SU-DHL-6 (cell line): ENCODE measurements at regions not wholly inside any gene's neighbourhood (a gene's known extent, or its start where the extent isn't known, plus 50 kb on each side); places are given as distances from the start of the nearest gene placed in this dataset.

Source experiments
- EZH2phosphoT487 ChIP-seq: fragments of 200-600 bp; sonication (generic), shearing (Covaris generic); conservative IDR thresholded peaks from 2 replicates; pipeline ENCODE4 v1.6.1; 2018; ENCODE audit warnings: mild to moderate bottlenecking, antibody characterized with exemption, low read length, moderate library complexity, mixed read lengths
- TF ChIP-seq, protein P1 (sequence below): fragments of 200-600 bp; sonication (generic); IDR thresholded peaks from one replicate; pipeline ENCODE4 v1.5.1; 2017; ENCODE audit warnings: antibody characterized with exemption, mild to moderate bottlenecking, low read length, moderate library complexity; ENCODE audit not compliant: insufficient read depth, poor library complexity, severe bottlenecking

DNA sequence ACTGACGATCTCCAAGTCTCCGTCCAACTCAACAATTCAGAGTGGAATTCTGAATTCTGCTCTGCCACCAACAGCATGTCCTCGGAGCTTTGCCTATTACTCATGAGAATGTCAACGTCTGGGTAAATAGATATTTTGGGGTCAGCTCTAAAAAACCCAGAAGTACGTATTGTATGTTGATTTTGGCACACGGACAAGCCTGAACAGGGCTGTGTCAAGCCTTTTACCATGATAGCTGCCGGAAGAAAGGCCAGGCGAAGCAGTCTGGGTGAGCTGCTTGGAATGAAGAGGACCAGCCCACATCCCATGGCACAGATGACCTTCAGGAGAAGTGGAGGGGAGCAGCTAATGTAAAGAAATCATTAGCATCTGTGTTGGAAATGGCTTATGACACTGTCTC, 88.0 kb upstream of the JAG1 start:
- TF ChIP-seq, protein P1, sequence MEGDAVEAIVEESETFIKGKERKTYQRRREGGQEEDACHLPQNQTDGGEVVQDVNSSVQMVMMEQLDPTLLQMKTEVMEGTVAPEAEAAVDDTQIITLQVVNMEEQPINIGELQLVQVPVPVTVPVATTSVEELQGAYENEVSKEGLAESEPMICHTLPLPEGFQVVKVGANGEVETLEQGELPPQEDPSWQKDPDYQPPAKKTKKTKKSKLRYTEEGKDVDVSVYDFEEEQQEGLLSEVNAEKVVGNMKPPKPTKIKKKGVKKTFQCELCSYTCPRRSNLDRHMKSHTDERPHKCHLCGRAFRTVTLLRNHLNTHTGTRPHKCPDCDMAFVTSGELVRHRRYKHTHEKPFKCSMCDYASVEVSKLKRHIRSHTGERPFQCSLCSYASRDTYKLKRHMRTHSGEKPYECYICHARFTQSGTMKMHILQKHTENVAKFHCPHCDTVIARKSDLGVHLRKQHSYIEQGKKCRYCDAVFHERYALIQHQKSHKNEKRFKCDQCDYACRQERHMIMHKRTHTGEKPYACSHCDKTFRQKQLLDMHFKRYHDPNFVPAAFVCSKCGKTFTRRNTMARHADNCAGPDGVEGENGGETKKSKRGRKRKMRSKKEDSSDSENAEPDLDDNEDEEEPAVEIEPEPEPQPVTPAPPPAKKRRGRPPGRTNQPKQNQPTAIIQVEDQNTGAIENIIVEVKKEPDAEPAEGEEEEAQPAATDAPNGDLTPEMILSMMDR = no peak
- no peak for TF ChIP-seq EZH2phosphoT487
